ENCODE measurements at regions not wholly inside any gene's neighbourhood (a gene's known extent, or its start where the extent isn't known, plus 50 kb on each side); places are given as distances from the start of the nearest gene placed in this dataset.
A peak's percentile ranks its signal among the peaks of the same experiment; 100 is the strongest.

DNA sequence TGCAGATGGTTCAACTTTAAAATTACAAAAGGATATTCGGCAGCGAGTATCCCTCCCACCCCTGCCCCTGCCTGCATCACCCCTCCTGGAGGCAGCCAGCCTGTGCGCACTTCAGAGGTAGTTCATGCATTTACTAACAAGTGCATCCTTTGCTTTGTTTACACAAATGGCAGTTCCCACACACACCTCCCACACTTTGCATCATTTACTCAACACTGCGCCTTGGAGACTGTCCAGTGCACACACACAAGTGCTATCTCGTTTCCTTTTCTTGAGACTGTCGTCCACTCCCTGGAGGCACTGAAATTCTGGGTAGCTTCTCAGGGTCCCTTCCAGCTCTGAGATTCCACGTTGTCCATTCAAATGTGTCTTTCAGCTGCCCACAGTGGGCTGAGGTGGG, 53.1 kb upstream of the VSX1 start:
- no peak overlapping the region for H3K4me3 ChIP-seq
- DNase-seq, result no peak
- no peak overlapping the region for H3K27ac ChIP-seq
- intact Hi-C loops (cut with DNase I; ENCODE audit: low total_unique reads) (no loop called here), in situ Hi-C loops (cut with MboI; ENCODE audit: low pct_ligation_motif_present in 1 of 4, low pct_unique_long_range_greater_than_20kb in 1 of 4, low sequenced_read_pairs in 3 of 4) (no loop called here)
- 59 to 82% methylated on average over 3 to 7 of the region's 7 CpGs for WGBS, 2 donors (ENCODE audit: low coverage in 1 of 2)
- no peaks in the 10 kb centered on the region for H3K36me3 ChIP-seq
- H3K27me3 ChIP-seq, result no peaks in the 10 kb centered on the region
- no peaks in the 10 kb centered on the region for H3K9me3 ChIP-seq
- peaks cover 0 to 16% (median 5%) of the 10 kb centered on the region in 4 donors for H3K4me1 ChIP-seq
- TF ChIP-seq POLR2AphosphoS5 (IDR thresholded peaks at IDR 0.05) (no peak), POLR2A (IDR thresholded peaks at IDR 0.05) (no peak), EP300 (IDR thresholded peaks at IDR 0.05; ENCODE audit: low read depth) (no peak)
- TF ChIP-seq, protein P1, sequence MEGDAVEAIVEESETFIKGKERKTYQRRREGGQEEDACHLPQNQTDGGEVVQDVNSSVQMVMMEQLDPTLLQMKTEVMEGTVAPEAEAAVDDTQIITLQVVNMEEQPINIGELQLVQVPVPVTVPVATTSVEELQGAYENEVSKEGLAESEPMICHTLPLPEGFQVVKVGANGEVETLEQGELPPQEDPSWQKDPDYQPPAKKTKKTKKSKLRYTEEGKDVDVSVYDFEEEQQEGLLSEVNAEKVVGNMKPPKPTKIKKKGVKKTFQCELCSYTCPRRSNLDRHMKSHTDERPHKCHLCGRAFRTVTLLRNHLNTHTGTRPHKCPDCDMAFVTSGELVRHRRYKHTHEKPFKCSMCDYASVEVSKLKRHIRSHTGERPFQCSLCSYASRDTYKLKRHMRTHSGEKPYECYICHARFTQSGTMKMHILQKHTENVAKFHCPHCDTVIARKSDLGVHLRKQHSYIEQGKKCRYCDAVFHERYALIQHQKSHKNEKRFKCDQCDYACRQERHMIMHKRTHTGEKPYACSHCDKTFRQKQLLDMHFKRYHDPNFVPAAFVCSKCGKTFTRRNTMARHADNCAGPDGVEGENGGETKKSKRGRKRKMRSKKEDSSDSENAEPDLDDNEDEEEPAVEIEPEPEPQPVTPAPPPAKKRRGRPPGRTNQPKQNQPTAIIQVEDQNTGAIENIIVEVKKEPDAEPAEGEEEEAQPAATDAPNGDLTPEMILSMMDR (IDR thresholded peaks at IDR 0.05), result no peak

DNA sequence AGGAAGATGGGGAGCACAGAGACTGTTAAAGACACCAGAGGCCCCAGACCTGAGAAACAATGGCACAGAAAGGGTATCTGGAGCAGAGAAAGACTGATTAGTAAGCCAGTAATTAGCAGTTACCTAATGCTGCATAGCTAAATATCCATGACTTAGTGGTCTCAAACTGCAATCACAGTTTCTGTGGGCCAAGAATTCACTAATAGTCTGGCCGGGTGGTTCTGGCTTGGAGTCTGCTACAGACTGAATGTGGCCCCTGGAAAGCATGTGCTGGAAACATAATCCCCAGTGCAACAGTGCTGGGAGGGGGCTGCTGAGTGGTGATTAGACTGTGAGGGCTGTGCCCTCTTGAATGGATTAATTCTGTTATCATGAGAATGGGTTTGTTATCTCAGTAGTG, 54.1 kb upstream of the VSX1 start:
- Histone ChIP-seq H3K9me3 (no peaks in the 10 kb centered on the region), H3K27me3 (peaks cover under 1% of the 10 kb centered on the region), H3K27ac (peak overlapping the region in 1 of 4 donors; percentile 31), H3K36me3 (no peaks in the 10 kb centered on the region), H3K4me1 (peaks cover 0 to 16% (median 5%) of the 10 kb centered on the region in 4 donors), H3K4me3 (no peak overlapping the region)
- TF ChIP-seq POLR2A (IDR thresholded peaks at IDR 0.05), result no peak
- TF ChIP-seq, protein P1 (IDR thresholded peaks at IDR 0.05), result no peak
- TF ChIP-seq EP300 (IDR thresholded peaks at IDR 0.05; ENCODE audit: low read depth), result no peak
- TF ChIP-seq POLR2AphosphoS5 (IDR thresholded peaks at IDR 0.05), result no peak
- no peak for DNase-seq
- in situ Hi-C loops (cut with MboI; ENCODE audit: low pct_ligation_motif_present in 1 of 4, low pct_unique_long_range_greater_than_20kb in 1 of 4, low sequenced_read_pairs in 3 of 4), result no loop called here
- 100% methylated on average over 1 of the region's 1 CpG; no CpG with 5 or more reads in 1 of the 2 donors for WGBS, 2 donors (ENCODE audit: low coverage in 1 of 2)
- intact Hi-C loops (cut with DNase I; ENCODE audit: low total_unique reads), result no loop called here

DNA sequence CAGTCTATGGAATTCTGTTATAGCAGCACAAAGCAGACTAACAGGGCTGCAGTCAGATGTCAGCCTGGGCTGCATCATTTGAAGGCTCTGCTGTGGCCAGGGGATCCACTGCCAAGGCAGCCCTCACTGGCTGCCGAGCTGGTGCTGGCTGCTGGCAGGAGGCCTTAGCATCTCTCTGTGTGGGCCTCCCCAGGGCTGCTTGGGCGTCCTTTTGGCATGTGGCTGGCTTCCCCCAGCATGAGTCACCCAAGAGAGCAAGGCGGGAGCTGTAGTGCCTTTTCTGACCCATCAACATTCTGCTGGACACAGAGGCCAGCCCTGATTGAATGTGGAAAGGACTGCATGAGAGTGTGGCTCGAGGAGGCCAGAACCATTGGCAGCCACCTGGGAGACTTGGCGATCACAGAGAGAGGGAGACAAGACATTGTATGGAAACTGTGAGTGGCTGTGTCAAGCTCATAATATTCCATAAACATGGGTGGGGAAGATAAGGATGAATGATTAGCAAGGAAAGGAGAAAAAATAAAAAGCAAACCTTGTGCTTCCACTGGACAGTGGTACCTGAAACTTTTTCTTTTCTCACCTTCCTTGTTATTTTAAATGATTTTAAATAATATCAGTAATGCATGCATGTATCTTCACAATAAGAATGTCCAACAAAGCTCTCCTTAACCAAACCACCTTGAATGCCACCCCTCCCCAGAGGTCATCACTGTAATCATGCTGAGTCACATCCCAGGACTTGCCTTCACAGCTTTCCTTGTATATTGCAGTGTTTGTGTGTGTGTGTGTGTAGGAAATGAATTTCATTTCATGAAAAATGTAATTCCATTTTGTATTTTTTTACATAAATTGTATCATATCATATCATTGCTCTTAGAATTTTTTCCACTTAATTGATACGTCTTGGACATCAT, 55.0 kb upstream of the VSX1 start:
- no peaks in the 10 kb centered on the region for H3K36me3 ChIP-seq
- TF ChIP-seq, protein P1 (IDR thresholded peaks at IDR 0.05), result no peak
- peak in 1 of 3 donors; percentile 27 for TF ChIP-seq POLR2AphosphoS5 (IDR thresholded peaks at IDR 0.05)
- H3K9me3 ChIP-seq, result no peaks in the 10 kb centered on the region
- intact Hi-C loops (cut with DNase I; ENCODE audit: low total_unique reads) (no loop called here), in situ Hi-C loops (cut with MboI; ENCODE audit: low pct_ligation_motif_present in 1 of 4, low pct_unique_long_range_greater_than_20kb in 1 of 4, low sequenced_read_pairs in 3 of 4) (no loop called here)
- no peak overlapping the region for H3K4me3 ChIP-seq
- H3K27me3 ChIP-seq, result peaks cover 5% of the 10 kb centered on the region
- 35 to 48% methylated on average over 2 to 6 of the region's 6 CpGs for WGBS, 2 donors (ENCODE audit: low coverage in 1 of 2)
- peaks cover 0 to 16% (median 5%) of the 10 kb centered on the region in 4 donors for H3K4me1 ChIP-seq
- peak; percentile 38 for DNase-seq
- peak overlapping the region in 1 of 4 donors; percentile 31 for H3K27ac ChIP-seq

DNA sequence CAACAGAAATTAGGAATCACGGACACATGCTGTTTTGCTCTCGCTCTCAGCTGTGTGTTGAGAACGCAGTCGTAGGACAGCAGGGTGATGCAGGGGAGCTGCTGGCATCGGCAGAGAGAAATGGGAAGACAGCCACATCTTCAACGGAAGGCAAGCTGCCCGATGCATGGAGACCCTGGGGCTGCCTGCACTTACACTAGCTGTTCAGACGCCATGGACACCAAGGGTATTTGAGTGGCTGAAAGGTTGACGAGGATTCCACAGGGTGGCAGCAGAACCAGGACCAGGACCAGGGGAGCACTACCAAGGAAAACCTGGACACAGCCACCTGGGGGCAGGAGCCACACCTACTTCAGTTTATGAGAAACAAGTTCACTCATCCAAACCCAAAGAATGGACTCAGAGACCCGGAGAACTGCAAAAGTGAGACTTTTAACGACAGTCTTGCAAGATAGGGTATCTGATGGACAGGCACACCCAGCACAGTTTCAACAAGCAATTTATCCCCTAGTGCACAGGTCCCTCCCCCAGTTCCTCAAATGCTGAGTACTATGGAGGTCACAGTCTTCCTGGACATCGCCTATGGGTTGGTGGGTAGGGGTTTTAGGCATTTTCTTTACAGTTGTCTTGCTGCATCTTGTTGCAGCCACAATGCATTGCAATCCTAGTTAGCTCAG, 56.3 kb upstream of the ENTPD6 start:
- no peak overlapping the region for H3K4me3 ChIP-seq
- H3K36me3 ChIP-seq, result no peaks in the 10 kb centered on the region
- in situ Hi-C loops (cut with MboI; ENCODE audit: low pct_ligation_motif_present in 1 of 4, low pct_unique_long_range_greater_than_20kb in 1 of 4, low sequenced_read_pairs in 3 of 4), result no loop called here
- H3K9me3 ChIP-seq, result no peaks in the 10 kb centered on the region
- no peak for DNase-seq
- peaks cover 5% of the 10 kb centered on the region for H3K27me3 ChIP-seq
- intact Hi-C loops (cut with DNase I; ENCODE audit: low total_unique reads), result no loop called here
- H3K27ac ChIP-seq, result no peak overlapping the region
- TF ChIP-seq, protein P1 (IDR thresholded peaks at IDR 0.05), result no peak
- TF ChIP-seq POLR2AphosphoS5 (IDR thresholded peaks at IDR 0.05) (no peak), EP300 (IDR thresholded peaks at IDR 0.05; ENCODE audit: low read depth) (no peak), POLR2A (IDR thresholded peaks at IDR 0.05) (no peak)
- peaks cover 0 to 16% (median 5%) of the 10 kb centered on the region in 4 donors for H3K4me1 ChIP-seq
- 79% methylated on average over 12 of the region's 12 CpGs; no CpG with 5 or more reads in 1 of the 2 donors for WGBS, 2 donors (ENCODE audit: low coverage in 1 of 2)

All from transverse colon (tissue), 4 donors.